Natural killer cell (primary cell): ENCODE measurements at regions not wholly inside any gene's neighbourhood (a gene's known extent, or its start where the extent isn't known, plus 50 kb on each side); places are given as distances from the start of the nearest gene placed in this dataset.

Experiments used
- ATAC-seq, 3 donors: fragments of 150-1000 bp in 2 of 3; fragments of 200-7000 bp in 1 of 3; cut with Tn5 transposase; 1 replicate in 1 of 3; 2 replicates in 2 of 3; pipeline ENCODE4 v1.10.0; 2021; ENCODE audit warnings: mild to moderate bottlenecking in 2 of 3, moderate library complexity in 2 of 3
- DNase-seq, 2 donors: peaks; one replicate each; pipeline versions ENCODE4 v3.0.0 to v3.0.0-alpha.2; 2013 to 2021; ENCODE audit warnings: mixed read lengths in 1 of 2
- H3K27ac ChIP-seq: one replicate; pipeline ENCODE4 v1.5.1; 2013; ENCODE audit warnings: mild to moderate bottlenecking, low read length
- H3K27me3 ChIP-seq: one replicate; pipeline ENCODE4 v1.6.1; 2013; ENCODE audit warnings: low read length; ENCODE audit not compliant: control insufficient read depth, insufficient read depth
- H3K36me3 ChIP-seq: one replicate; pipeline ENCODE4 v1.6.1; 2013; ENCODE audit warnings: low read length; ENCODE audit not compliant: control insufficient read depth, insufficient read depth
- H3K4me1 ChIP-seq: one replicate; pipeline ENCODE4 v1.6.1; 2013; ENCODE audit warnings: low read length; ENCODE audit not compliant: control insufficient read depth, insufficient read depth
- H3K4me3 ChIP-seq: one replicate; pipeline ENCODE4 v1.5.1; 2013; ENCODE audit warnings: low read length
- H3K9me3 ChIP-seq: one replicate; pipeline ENCODE4 v1.6.1; 2013; ENCODE audit warnings: low read length; ENCODE audit not compliant: control insufficient read depth, insufficient read depth
- H3K27ac Mint-ChIP-seq, 2 donors: one replicate each; pipeline ENCODE4 v1.8.0; 2022; ENCODE audit warnings: mild to moderate bottlenecking in 2 of 2, mixed read lengths in 2 of 2, moderate library complexity in 1 of 2
- H3K27me3 Mint-ChIP-seq, 2 donors: one replicate each; pipeline ENCODE4 v1.8.0; 2022; ENCODE audit warnings: low read depth in 2 of 2, mixed read lengths in 2 of 2
- H3K36me3 Mint-ChIP-seq: one replicate; pipeline ENCODE4 v1.8.0; 2022; ENCODE audit warnings: mixed read lengths
- H3K4me1 Mint-ChIP-seq, 2 donors: one replicate each; pipeline ENCODE4 v1.8.0; 2022; ENCODE audit warnings: mixed read lengths in 2 of 2
- H3K4me3 Mint-ChIP-seq: one replicate; pipeline ENCODE4 v1.8.0; 2022; ENCODE audit warnings: mild to moderate bottlenecking, moderate library complexity, mixed read lengths
- H3K9me3 Mint-ChIP-seq, 2 donors: one replicate each; pipeline ENCODE4 v1.8.0; 2022; ENCODE audit warnings: mixed read lengths in 2 of 2
- CTCF ChIP-seq: fragments of 200-600 bp; IDR thresholded peaks from one replicate; pipeline ENCODE4 v1.8.0; 2022; ENCODE audit warnings: antibody characterized with exemption
- WGBS: methylation state at CpG from one replicate; pipeline ENCODE4 v1.1.7; 2013; ENCODE audit warnings: missing lambda C conversion rate; ENCODE audit not compliant: insufficient coverage; 5-methylcytosine and 5-hydroxymethylcytosine counted together
- intact Hi-C: fragments of 100-400 bp; cut with micrococcal nuclease; formaldehyde crosslinking; loops from one replicate; pipeline ENCODE4 v1.14.2; 2022

- Mint-ChIP-seq H3K27ac (no peak overlapping the region), H3K27me3 (peaks cover 24 to 65% of the 10 kb centered on the region in 2 donors), H3K36me3 (no peaks in the 10 kb centered on the region), H3K4me3 (peak overlapping the region; percentile 1), H3K4me1 (peaks cover 11 to 14% of the 10 kb centered on the region in 2 donors), H3K9me3 (no peaks in the 10 kb centered on the region)
- intact Hi-C loops, result no loop called here
- ATAC-seq, result peak in 1 of 3 donors; percentile 67
- WGBS, result 10% methylated on average over 39 of the region's 42 CpGs
- Histone ChIP-seq H3K27ac (no peak overlapping the region), H3K4me1 (no peaks in the 10 kb centered on the region), H3K4me3 (no peak overlapping the region), H3K27me3 (peaks cover 13% of the 10 kb centered on the region), H3K9me3 (no peaks in the 10 kb centered on the region), H3K36me3 (no peaks in the 10 kb centered on the region)
- DNase-seq, result peak in 1 of 2 donors; percentile 22
- TF ChIP-seq CTCF, result no peak
Measured at GRCh38 chr9:89234205-89235067, 55.8 kb upstream of the SHC3 start.

- Mint-ChIP-seq H3K27ac (no peak overlapping the region), H3K27me3 (peaks cover 24 to 62% of the 10 kb centered on the region in 2 donors), H3K4me3 (no peak overlapping the region), H3K4me1 (peaks cover 11 to 14% of the 10 kb centered on the region in 2 donors), H3K9me3 (no peaks in the 10 kb centered on the region), H3K36me3 (no peaks in the 10 kb centered on the region)
- H3K4me1 ChIP-seq, result no peaks in the 10 kb centered on the region
- no peak overlapping the region for H3K4me3 ChIP-seq
- no peaks in the 10 kb centered on the region for H3K9me3 ChIP-seq
- WGBS, result 66% methylated on average over 6 of the region's 6 CpGs
- no peak for DNase-seq
- no peaks in the 10 kb centered on the region for H3K36me3 ChIP-seq
- peaks cover 13% of the 10 kb centered on the region for H3K27me3 ChIP-seq
- TF ChIP-seq CTCF, result no peak
- intact Hi-C loops, result no loop called here
- ATAC-seq, result no peak
- H3K27ac ChIP-seq, result no peak overlapping the region
Measured at GRCh38 chr9:89236955-89237573, 58.4 kb upstream of the SHC3 start.

- Histone ChIP-seq H3K36me3 (no peaks in the 10 kb centered on the region), H3K27me3 (peaks cover 11% of the 10 kb centered on the region), H3K9me3 (no peaks in the 10 kb centered on the region), H3K4me3 (no peak overlapping the region), H3K27ac (no peak overlapping the region), H3K4me1 (no peaks in the 10 kb centered on the region)
- ATAC-seq (no peak), DNase-seq (no peak)
- intact Hi-C loops, result no loop called here
- Mint-ChIP-seq H3K36me3 (no peaks in the 10 kb centered on the region), H3K27ac (no peak overlapping the region), H3K9me3 (no peaks in the 10 kb centered on the region), H3K27me3 (peaks cover 24 to 57% of the 10 kb centered on the region in 2 donors), H3K4me1 (peaks cover 11 to 14% of the 10 kb centered on the region in 2 donors), H3K4me3 (no peak overlapping the region)
- no CpG with 5 or more reads among the region's 3 CpGs for WGBS
- no peak for TF ChIP-seq CTCF
Measured at GRCh38 chr9:89238424-89238823, 59.8 kb upstream of the SHC3 start.
